ENCODE measurements at regions not wholly inside any gene's neighbourhood (a gene's known extent, or its start where the extent isn't known, plus 50 kb on each side); places are given as distances from the start of the nearest gene placed in this dataset.

DNA sequence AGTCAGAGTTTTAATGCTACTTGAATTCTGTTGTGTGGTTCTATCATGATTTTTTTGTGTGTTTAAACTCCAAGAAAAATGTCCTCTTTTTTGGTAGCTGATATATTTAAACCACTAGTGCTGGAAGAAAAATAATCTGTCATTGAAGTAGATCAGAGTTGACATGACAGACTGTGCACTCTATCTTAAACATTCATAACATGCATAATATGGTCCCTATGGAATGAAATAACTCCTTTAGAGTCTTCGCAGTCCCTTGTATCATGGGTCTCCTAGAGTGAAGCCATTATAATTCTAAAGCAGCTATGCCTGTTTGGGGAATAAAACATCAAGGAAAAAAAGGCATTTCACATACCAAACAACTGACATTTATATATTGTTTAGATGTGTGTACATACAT, 282.7 kb upstream of the CITED2 start:
- no peak overlapping the region for H3K4me2 ChIP-seq (ENCODE audit: low read length)
- H3K27me3 ChIP-seq (ENCODE audit: insufficient read depth, low read length): no peaks in the 10 kb centered on the region
- no peak overlapping the region for H2AFZ ChIP-seq (ENCODE audit: low read depth, low read length)
- no peaks in the 10 kb centered on the region for H3K36me3 ChIP-seq (ENCODE audit: insufficient read depth, low read length)
- H3K79me2 ChIP-seq (ENCODE audit: insufficient read depth, low read length): no peaks in the 10 kb centered on the region
- no peak overlapping the region for H3K9ac ChIP-seq (ENCODE audit: low read length)
- H3K27ac Mint-ChIP-seq (ENCODE audit: unreplicated experiment): no peak overlapping the region
- no peak overlapping the region for H3K4me3 Mint-ChIP-seq (ENCODE audit: unreplicated experiment)
- H3K27me3 Mint-ChIP-seq (ENCODE audit: low read depth, unreplicated experiment): no peaks in the 10 kb centered on the region
- no peak for TF ChIP-seq EZH2 (IDR thresholded peaks at IDR 0.05; ENCODE audit: insufficient read depth, low read length)
- TF ChIP-seq, protein P1, sequence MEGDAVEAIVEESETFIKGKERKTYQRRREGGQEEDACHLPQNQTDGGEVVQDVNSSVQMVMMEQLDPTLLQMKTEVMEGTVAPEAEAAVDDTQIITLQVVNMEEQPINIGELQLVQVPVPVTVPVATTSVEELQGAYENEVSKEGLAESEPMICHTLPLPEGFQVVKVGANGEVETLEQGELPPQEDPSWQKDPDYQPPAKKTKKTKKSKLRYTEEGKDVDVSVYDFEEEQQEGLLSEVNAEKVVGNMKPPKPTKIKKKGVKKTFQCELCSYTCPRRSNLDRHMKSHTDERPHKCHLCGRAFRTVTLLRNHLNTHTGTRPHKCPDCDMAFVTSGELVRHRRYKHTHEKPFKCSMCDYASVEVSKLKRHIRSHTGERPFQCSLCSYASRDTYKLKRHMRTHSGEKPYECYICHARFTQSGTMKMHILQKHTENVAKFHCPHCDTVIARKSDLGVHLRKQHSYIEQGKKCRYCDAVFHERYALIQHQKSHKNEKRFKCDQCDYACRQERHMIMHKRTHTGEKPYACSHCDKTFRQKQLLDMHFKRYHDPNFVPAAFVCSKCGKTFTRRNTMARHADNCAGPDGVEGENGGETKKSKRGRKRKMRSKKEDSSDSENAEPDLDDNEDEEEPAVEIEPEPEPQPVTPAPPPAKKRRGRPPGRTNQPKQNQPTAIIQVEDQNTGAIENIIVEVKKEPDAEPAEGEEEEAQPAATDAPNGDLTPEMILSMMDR (IDR thresholded peaks at IDR 0.05; ENCODE audit: insufficient read depth, low read depth, low read length): no peak
- no peak overlapping the region for H3K4me3 ChIP-seq (ENCODE audit: insufficient read depth, low read depth, low read length)
- H3K4me1 ChIP-seq (ENCODE audit: insufficient read depth, low read length): no peaks in the 10 kb centered on the region
- DNase-seq (ENCODE audit: low read depth): no peak
- H3K9me3 ChIP-seq (ENCODE audit: insufficient read depth, low read depth, low read length): no peaks in the 10 kb centered on the region
- H3K36me3 Mint-ChIP-seq (ENCODE audit: low read depth, unreplicated experiment): no peaks in the 10 kb centered on the region
- no peaks in the 10 kb centered on the region for H4K20me1 ChIP-seq (ENCODE audit: insufficient read depth, low read length)
- no peaks in the 10 kb centered on the region for H3K4me1 Mint-ChIP-seq (ENCODE audit: low read depth, unreplicated experiment)
- H3K9me3 Mint-ChIP-seq (ENCODE audit: unreplicated experiment): peaks cover 3% of the 10 kb centered on the region
- H3K27ac ChIP-seq (ENCODE audit: low read depth, low read length): no peak overlapping the region
- FAIRE-seq: no peak

DNA sequence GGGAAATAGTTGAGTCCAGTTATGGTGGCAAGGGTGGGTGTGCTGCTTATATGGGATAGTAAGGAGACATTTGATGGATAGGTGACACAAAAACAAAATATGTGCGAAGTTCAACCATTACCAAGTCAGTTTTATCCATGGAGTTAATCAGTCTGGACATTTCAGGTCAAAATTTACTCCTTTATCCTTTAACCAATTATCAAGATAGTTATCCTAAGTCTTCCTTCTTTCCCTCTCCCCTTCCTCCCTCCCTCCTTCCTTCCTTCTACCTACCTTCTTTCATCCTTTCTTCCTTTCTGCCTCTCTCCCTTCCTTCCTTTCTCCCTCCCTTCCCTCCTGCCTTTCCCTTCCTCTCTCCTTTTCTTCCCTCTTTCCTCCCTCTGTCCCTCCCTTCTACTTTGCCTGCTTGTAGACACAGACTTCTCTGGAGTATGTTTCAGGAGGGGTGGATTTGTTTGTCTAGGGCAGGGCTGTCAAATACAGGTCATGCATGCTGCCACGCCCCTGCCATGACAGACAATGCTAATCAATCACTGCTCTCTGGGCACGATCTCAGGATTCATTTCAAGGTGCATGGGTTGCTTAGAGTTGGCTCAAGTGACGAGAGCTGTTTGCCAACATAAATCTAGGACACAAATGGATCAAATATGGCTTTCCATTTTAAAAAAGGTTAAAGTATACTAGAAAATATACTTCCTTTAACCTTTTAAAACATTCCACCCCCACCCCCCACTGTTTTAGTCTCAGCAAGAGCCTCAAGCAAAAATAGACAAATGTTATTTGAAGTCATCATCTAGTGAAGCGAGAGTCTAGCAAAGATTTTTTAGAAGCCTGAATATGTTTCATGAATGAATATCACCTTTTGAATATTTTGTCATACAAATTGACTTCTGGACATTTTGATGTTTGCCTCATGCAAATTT, 281.6 kb upstream of the CITED2 start:
- Histone ChIP-seq H3K79me2 (ENCODE audit: insufficient read depth, low read length) (no peaks in the 10 kb centered on the region), H3K9ac (ENCODE audit: low read length) (no peak overlapping the region), H3K4me1 (ENCODE audit: insufficient read depth, low read length) (no peaks in the 10 kb centered on the region), H4K20me1 (ENCODE audit: insufficient read depth, low read length) (no peaks in the 10 kb centered on the region), H3K9me3 (ENCODE audit: insufficient read depth, low read depth, low read length) (no peaks in the 10 kb centered on the region), H3K4me2 (ENCODE audit: low read length) (no peak overlapping the region), H2AFZ (ENCODE audit: low read depth, low read length) (peak overlapping the region; percentile 38), H3K4me3 (ENCODE audit: insufficient read depth, low read depth, low read length) (no peak overlapping the region), H3K36me3 (ENCODE audit: insufficient read depth, low read length) (no peaks in the 10 kb centered on the region), H3K27ac (ENCODE audit: low read depth, low read length) (no peak overlapping the region), H3K27me3 (ENCODE audit: insufficient read depth, low read length) (no peaks in the 10 kb centered on the region)
- TF ChIP-seq EZH2 (IDR thresholded peaks at IDR 0.05; ENCODE audit: insufficient read depth, low read length): no peak
- TF ChIP-seq, protein P1 (IDR thresholded peaks at IDR 0.05; ENCODE audit: insufficient read depth, low read depth, low read length): no peak
- H3K4me1 Mint-ChIP-seq (ENCODE audit: low read depth, unreplicated experiment): no peaks in the 10 kb centered on the region
- DNase-seq (ENCODE audit: low read depth) (no peak), FAIRE-seq (no peak)
- peak overlapping the region; percentile 69 for H3K27ac Mint-ChIP-seq (ENCODE audit: unreplicated experiment)
- peaks cover 3% of the 10 kb centered on the region for H3K9me3 Mint-ChIP-seq (ENCODE audit: unreplicated experiment)
- H3K36me3 Mint-ChIP-seq (ENCODE audit: low read depth, unreplicated experiment): no peaks in the 10 kb centered on the region
- H3K4me3 Mint-ChIP-seq (ENCODE audit: unreplicated experiment): no peak overlapping the region
- no peaks in the 10 kb centered on the region for H3K27me3 Mint-ChIP-seq (ENCODE audit: low read depth, unreplicated experiment)
